Common myeloid progenitor, CD34-positive (primary cell): ENCODE measurements at regions not wholly inside any gene's neighbourhood (a gene's known extent, or its start where the extent isn't known, plus 50 kb on each side); places are given as distances from the start of the nearest gene placed in this dataset.
A peak's percentile ranks its signal among the peaks of the same experiment; 100 is the strongest.

ENCODE experiments used
- CTCF ChIA-PET: fragments of 350-600 bp; sonication (Branson Sonifier 250); formaldehyde crosslinking; loops from one replicate; lab custom pipeline; 2021; ENCODE audit warnings: antibody characterized with exemption; lab: Charles Lee
- POLR2A ChIA-PET: fragments of 350-600 bp; sonication (Branson Sonifier 250); formaldehyde crosslinking; loops from one replicate; lab custom pipeline; 2021; ENCODE audit warnings: antibody characterized with exemption; lab: Charles Lee
- DNase-seq, 3 donors: peaks; one replicate each; pipeline versions ENCODE4 v3.0.0 to v3.0.0-alpha.2; 2013
- H3K27ac ChIP-seq, 2 experiments: 1 replicate in 1 of 2; 2 replicates in 1 of 2; pipeline ENCODE4 v1.7.0; 2013; ENCODE audit warnings: inconsistent platforms in 2 of 2, low read length in 2 of 2, mild to moderate bottlenecking in 2 of 2, low read depth in 1 of 2, moderate library complexity in 1 of 2; ENCODE audit not compliant: severe bottlenecking in 2 of 2, insufficient read depth in 1 of 2, poor library complexity in 1 of 2
- H3K27me3 ChIP-seq, 5 experiments: replicated peaks in 2 of 5; 1 replicate in 3 of 5; 2 replicates in 2 of 5; pipeline versions ENCODE4 v1.6.1 to v1.7.0; 2013; ENCODE audit warnings: low read length in 4 of 5, mild to moderate bottlenecking in 2 of 5, moderate library complexity in 2 of 5, inconsistent platforms in 1 of 5; ENCODE audit not compliant: insufficient read depth in 5 of 5, control insufficient read depth in 4 of 5
- H3K36me3 ChIP-seq, 4 experiments: 1 replicate in 2 of 4; 2 replicates in 2 of 4; pipeline versions ENCODE4 v1.6.1 to v1.7.0; 2013; ENCODE audit warnings: low read length in 3 of 4, control low read depth in 1 of 4, mild to moderate bottlenecking in 1 of 4; ENCODE audit not compliant: control insufficient read depth in 4 of 4, insufficient read depth in 4 of 4
- H3K4me1 ChIP-seq, 4 experiments: 1 replicate in 3 of 4; 2 replicates in 1 of 4; pipeline versions ENCODE4 v1.6.1 to v1.7.1; 2013; ENCODE audit warnings: low read length in 3 of 4, mild to moderate bottlenecking in 3 of 4, control low read depth in 1 of 4, inconsistent platforms in 1 of 4, moderate library complexity in 1 of 4; ENCODE audit not compliant: control insufficient read depth in 4 of 4, insufficient read depth in 4 of 4; ENCODE audit errors: control extremely low read depth in 1 of 4
- H3K4me3 ChIP-seq, 7 experiments: 1 replicate in 4 of 7; 2 replicates in 3 of 7; pipeline versions ENCODE4 v1.5.1 to v1.7.0; 2013; ENCODE audit warnings: mild to moderate bottlenecking in 7 of 7, low read length in 6 of 7, moderate library complexity in 6 of 7, inconsistent platforms in 2 of 7, low read depth in 2 of 7, control low read depth in 1 of 7; ENCODE audit not compliant: insufficient read depth in 4 of 7, control insufficient read depth in 1 of 7; ENCODE audit errors: extremely low read depth in 1 of 7
- H3K9me3 ChIP-seq, 5 experiments: 1 replicate in 4 of 5; 2 replicates in 1 of 5; pipeline versions ENCODE4 v1.6.1 to v1.7.1; 2013; ENCODE audit warnings: low read length in 4 of 5, mild to moderate bottlenecking in 2 of 5, inconsistent platforms in 1 of 5, low read depth in 1 of 5, moderate library complexity in 1 of 5; ENCODE audit not compliant: control insufficient read depth in 4 of 5, insufficient read depth in 2 of 5; ENCODE audit errors: control extremely low read depth in 1 of 5
- WGBS: methylation state at CpG from one replicate; pipeline ENCODE4 v1.1.5; 2013; ENCODE audit not compliant: insufficient coverage; 5-methylcytosine and 5-hydroxymethylcytosine counted together

GRCh38 chr12:21993438-21993981 is 52.3 kb upstream of the ABCC9 start:
- Histone ChIP-seq H3K4me3 (no peak overlapping the region), H3K27ac (no peak overlapping the region), H3K4me1 (no peaks in the 10 kb centered on the region), H3K27me3 (no peaks in the 10 kb centered on the region), H3K9me3 (no peaks in the 10 kb centered on the region), H3K36me3 (no peaks in the 10 kb centered on the region)
- 100% methylated on average over 1 of the region's 2 CpGs for WGBS
- peak in 1 of 3 donors; percentile 2 for DNase-seq
- ChIA-PET POLR2A (no interaction called here), CTCF (no interaction called here)

- H3K27ac ChIP-seq, result no peak overlapping the region
- H3K27me3 ChIP-seq, result peaks cover 0 to 3% (median 0%) of the 10 kb centered on the region in 5 experiments
- H3K4me3 ChIP-seq, result no peak overlapping the region
- no peaks in the 10 kb centered on the region for H3K36me3 ChIP-seq
- WGBS, result 100% methylated on average over 2 of the region's 3 CpGs
- no peaks in the 10 kb centered on the region for H3K4me1 ChIP-seq
- POLR2A ChIA-PET, result no interaction called here
- CTCF ChIA-PET, result interaction anchor here (1.7 kb wide), 1 partner anchor 11 kb away, joined by 3 read pairs; no protein-coding TSS in a partner anchor
- peak in 1 of 3 donors; percentile 0 for DNase-seq
- no peaks in the 10 kb centered on the region for H3K9me3 ChIP-seq
Measured at GRCh38 chr12:21992823-21993222, 51.6 kb upstream of the ABCC9 start.

GRCh38 chr12:21991526-21991925 is 50.3 kb upstream of the ABCC9 start:
- CTCF ChIA-PET, result interaction anchor here (0.7 to 4.3 kb wide), 4 partner anchors 10 to 293 kb away, joined by 3 to 41 read pairs (median 4); no protein-coding TSS in a partner anchor

More at GRCh38 chr12:21991526-21991925, 50.3 kb upstream of the ABCC9 start:
- no peak overlapping the region for H3K27ac ChIP-seq
- H3K27me3 ChIP-seq, result peaks cover 0 to 3% (median 0%) of the 10 kb centered on the region in 5 experiments
- H3K9me3 ChIP-seq, result no peaks in the 10 kb centered on the region
- no peaks in the 10 kb centered on the region for H3K36me3 ChIP-seq
- POLR2A ChIA-PET, result interaction anchor here (0.6 kb wide), 1 partner anchor 12 kb away, joined by 3 read pairs; no protein-coding TSS in a partner anchor
- H3K4me3 ChIP-seq, result no peak overlapping the region
- WGBS, result no CpG with 5 or more reads among the region's 4 CpGs
- no peaks in the 10 kb centered on the region for H3K4me1 ChIP-seq
- DNase-seq, result peak in 1 of 3 donors; percentile 0
